Upper lobe of left lung (tissue), 4 donors: ENCODE measurements at regions not wholly inside any gene's neighbourhood (a gene's known extent, or its start where the extent isn't known, plus 50 kb on each side); places are given as distances from the start of the nearest gene placed in this dataset.

ENCODE experiments used
- CTCF ChIP-seq, 6 experiments: fragments of 450-650 bp in 4 of 6; fragments of 200-600 bp in 2 of 6; sonication (generic) in 2 of 6; IDR thresholded peaks; one replicate each; pipeline ENCODE4 v1.5.1; 2016 to 2019; ENCODE audit warnings: antibody characterized with exemption in 6 of 6
- EP300 ChIP-seq, 4 donors: sonication (generic); formaldehyde crosslinking; IDR thresholded peaks; one replicate each; pipeline ENCODE4 v1.5.1; 2017; ENCODE audit warnings: antibody characterized with exemption in 4 of 4, control low read depth in 2 of 4
- POLR2A ChIP-seq, 4 donors: fragments of 450-650 bp; IDR thresholded peaks; one replicate each; pipeline ENCODE4 v1.5.1; 2016 to 2017; ENCODE audit warnings: antibody characterized with exemption in 4 of 4, mild to moderate bottlenecking in 2 of 4
- POLR2AphosphoS5 ChIP-seq, 2 donors: sonication (generic); formaldehyde crosslinking; IDR thresholded peaks; one replicate each; pipeline ENCODE4 v1.5.1; 2017; ENCODE audit warnings: antibody characterized with exemption in 2 of 2

GRCh38 chr9:18331310-18331684 is 142.7 kb upstream of the ADAMTSL1 start:
- TF ChIP-seq POLR2AphosphoS5 (IDR thresholded peaks at IDR 0.05) (no peak), CTCF (IDR thresholded peaks at IDR 0.05) (no peak), POLR2A (IDR thresholded peaks at IDR 0.05) (no peak), EP300 (IDR thresholded peaks at IDR 0.05) (no peak)
